ENCODE measurements at regions not wholly inside any gene's neighbourhood (a gene's known extent, or its start where the extent isn't known, plus 50 kb on each side); places are given as distances from the start of the nearest gene placed in this dataset.

DNA sequence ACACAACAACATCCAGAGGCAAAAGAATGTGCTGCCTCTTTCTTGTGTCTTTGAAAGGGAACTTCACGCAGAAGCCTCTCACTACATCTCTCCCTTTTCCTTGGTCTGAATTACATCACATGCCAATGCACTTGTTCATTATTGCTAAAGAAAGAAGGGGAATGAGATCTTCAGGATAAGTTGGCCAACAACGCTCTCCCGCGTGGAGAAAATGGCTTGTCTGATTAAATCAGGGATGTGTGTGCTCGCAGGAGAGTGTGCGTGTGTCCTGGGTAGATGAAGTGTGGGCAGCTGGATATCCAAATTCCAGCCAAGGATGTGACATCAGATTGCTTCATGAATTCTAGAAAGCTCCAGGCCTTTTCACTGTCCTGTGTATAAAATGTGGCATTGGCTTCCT, 541.6 kb upstream of the FZD8 start:
- no peak for DNase-seq (ENCODE audit: low read depth, low spot score)

DNA sequence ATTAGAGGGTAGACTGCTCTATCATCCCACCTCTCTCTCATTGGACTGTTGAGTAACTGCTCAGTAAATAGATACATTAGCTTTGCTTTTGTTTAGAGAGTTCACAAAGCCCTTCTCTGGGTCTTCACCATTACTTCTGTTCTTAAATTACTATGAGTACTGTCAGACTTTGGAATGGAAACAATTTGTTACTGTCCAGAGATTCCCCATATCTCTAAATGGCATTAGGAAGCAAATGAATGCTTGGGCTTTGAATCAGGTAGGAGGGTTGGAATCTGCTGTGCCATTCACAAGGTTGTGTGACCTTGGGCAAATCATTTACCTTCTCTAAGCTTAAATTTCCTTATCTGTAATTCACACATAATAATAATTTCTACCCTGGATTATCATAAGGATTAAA, 541.0 kb upstream of the FZD8 start:
- no peak for DNase-seq (ENCODE audit: low read depth, low spot score)
- no peak overlapping the region for H3K4me3 ChIP-seq (ENCODE audit: low read length)

More for the DNA sequence above, 541.6 kb upstream of the FZD8 start:
- H3K4me3 ChIP-seq (ENCODE audit: low read length): no peak overlapping the region

DNA sequence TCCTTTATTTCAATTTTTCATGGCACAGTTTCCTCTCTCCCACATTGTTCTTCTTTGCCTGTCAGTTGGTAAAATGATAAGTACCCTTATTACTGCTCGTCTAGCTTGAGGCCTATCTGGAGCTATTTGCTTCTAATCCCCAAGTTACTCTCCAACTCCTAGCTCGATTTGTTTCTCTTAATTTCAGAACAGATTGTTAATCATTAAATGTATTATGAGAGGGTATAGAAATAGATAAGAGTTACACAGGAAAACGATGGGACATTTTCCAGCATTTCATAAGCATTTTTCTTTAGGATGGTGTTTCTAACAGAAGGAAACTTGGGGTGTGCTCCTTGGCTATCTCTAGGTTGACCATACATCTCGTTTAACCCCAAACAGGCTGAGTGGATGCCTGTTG, 540.5 kb upstream of the FZD8 start:
- no peak for DNase-seq (ENCODE audit: low read depth, low spot score)
- no peak overlapping the region for H3K4me3 ChIP-seq (ENCODE audit: low read length)

DNA sequence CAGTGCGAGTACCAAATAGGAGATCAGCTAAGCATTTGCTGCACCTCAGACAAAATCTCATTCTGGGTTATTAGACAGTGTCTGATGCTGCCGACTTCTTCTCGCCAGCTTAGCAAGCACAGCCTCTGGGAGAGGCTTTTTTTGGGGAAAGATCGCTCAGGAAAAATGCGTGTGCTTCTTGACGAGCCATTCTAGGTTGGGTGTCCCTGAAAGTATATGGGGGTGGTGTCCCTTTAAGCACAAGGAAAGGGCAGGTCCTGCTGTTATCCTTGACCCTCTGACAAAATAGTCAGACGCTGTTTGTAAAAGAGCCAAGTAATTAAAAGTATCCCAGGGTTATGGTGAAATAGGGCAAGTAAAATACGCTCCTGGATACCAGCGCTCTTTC, 540.1 kb upstream of the FZD8 start:
- no peak overlapping the region for H3K4me3 ChIP-seq (ENCODE audit: low read length)
- no peak for DNase-seq (ENCODE audit: low read depth, low spot score)

DNA sequence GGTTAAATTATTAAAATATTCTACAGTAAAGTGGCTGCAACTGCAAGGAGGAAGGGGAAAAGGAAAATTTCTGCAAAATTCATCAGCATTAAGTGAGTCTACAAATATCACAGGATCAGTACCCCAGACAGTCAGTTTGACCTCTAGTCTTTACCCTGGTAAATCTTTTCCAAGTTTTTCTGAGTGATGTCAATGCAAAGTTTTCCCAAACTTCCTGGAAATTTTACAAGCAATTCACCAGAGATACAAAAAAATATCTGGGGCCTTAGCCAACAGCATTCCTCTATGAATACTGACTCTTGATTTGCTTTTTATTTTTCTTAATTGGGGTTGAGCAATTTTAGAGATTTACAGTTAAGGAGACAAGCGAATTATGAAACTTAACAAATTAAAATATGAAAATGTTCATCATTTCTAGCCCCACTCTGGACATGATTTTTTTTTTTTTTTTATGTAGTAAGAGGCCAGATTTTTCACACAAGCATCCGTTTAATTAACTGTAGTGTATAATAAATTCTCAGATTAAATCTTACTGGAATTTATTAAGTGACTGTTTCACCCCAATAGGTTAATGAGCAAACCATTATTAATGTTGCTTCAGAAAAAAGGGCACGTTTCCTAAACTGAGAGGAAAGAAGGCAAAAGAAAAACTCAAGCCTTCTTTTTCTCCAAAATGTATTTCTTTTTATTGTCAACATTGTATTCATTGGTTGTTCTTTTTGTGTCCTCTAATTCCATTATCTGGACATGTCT, 539.5 kb upstream of the FZD8 start:
- no peak overlapping the region for H3K4me3 ChIP-seq (ENCODE audit: low read length)
- DNase-seq (ENCODE audit: low read depth, low spot score): no peak

DNA sequence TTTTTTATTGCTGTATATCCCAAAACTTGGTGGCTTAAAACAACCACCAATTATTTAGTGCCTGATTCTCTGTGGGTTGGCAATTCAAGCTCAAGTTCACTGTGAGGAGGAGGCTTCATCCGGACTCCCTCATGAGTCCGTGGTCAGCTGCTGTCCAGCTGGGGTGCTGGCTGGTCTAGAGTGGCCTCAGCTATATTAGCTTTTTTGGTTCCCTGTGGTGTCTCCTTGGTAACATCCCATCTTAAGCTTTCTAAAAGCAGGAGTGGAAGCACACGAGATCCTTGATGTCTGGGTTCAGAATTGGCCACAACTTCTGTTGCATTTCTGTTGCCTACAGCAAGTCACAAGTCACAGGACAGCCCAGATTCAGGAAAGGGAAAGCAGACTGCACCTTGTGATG, 536.5 kb upstream of the FZD8 start:
- DNase-seq (ENCODE audit: low read depth, low spot score): no peak
- H3K4me3 ChIP-seq (ENCODE audit: low read length): no peak overlapping the region

DNA sequence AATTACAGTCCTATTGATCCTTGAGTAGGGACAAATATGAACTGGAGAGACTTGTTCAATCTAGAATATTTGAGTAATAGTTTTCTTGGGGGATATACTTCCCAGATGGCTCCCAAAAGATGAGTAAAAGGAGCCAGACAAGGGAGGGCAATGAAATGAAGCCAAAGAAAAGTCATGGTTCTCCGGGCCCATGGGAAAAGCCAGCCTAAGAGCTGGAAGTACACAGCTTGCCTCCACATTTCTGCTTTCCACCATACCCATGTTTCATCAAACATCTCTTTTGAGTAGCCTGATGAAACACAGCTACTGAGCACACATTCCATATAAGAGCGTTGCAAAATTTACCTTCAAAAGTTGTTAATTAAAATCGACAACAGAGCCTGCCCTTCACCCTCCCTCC, 535.0 kb upstream of the FZD8 start:
- no peak for DNase-seq (ENCODE audit: low read depth, low spot score)
- H3K4me3 ChIP-seq (ENCODE audit: low read length): no peak overlapping the region

DNA sequence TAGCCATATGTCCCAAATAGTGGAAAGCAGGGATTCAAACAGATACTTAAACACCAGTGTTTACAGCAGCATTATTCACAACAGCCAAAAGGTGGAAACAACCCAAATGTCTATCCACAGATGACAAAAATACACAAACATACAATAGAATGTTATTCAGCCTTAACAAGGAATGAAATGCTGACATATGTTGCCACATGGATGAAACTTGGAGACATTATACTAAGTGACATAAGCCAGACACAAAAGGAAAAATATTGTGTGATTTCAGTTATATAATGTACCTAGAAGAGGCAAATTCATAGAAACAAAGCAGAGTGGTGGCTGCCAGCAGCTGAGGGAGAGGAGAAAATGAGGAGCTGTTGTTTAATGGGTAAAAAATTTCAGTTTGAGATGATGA, 533.9 kb upstream of the FZD8 start:
- DNase-seq (ENCODE audit: low read depth, low spot score): no peak
- no peak overlapping the region for H3K4me3 ChIP-seq (ENCODE audit: low read length)

DNA sequence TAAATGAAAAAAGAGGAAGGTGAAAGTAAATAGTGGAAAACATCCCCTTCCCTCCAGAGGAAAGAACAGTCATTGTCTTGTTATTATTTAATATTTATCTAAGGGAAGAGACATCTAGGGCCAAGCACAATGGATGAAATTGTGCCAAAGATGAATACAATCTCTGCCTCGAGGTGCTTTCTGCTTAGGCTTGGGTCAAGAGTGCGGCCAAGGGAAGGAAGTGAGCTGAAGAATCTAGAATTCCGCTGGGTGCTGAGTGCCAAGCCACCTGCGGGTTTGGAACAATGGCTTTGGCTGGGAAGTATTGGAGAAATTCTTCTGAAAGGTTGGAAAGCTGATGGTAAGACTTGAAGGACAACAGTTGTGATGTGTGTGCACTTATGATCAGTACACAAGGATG, 531.3 kb upstream of the FZD8 start:
- no peak for DNase-seq (ENCODE audit: low read depth, low spot score)
- no peak overlapping the region for H3K4me3 ChIP-seq (ENCODE audit: low read length)

DNA sequence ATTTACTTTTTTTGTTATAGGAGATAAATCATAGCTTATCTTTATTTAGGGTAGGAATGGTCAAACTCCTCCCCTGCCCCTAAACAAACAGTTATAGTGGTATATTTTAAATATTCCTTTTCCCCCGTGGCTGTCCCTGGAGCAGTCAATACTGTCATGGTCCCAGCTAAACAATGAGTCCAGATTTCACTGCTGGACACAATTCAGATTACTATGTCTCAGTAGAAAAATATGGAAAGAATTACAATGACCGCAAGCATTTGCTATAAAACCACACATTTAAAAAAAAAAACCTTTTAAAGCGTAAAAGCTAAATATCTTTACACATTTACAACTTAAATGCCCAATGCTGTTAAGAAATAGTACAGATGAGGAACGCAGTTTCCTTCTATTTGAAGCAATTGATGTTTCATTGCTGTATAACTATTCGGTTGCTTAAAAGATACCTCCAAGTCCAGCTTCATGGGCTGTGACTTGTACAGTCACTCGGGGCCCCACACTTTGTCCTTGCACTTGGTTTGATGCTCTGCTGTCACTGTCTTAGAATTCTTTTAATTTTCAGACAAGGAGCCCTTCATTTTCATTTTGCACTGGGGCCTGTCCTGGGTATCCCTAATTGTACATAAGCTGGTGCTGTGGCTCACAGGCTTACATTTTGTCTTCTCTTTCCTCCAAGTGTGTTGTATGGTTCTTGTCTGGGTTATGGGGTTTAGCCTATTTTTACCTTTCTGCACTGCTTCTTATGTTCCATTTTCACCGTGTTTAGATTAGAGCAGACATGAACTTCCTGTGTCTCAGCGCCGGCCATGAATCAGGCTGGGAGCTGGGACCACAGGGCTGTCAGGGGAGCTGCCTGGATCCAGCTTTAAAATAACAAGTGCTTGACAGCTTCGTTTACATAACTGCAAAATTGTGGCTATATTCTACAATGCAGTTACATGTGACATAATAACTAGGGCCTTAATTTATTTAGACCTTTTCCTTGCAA, 530.2 kb upstream of the FZD8 start:
- H3K4me3 ChIP-seq (ENCODE audit: low read length): no peak overlapping the region
- no peak for DNase-seq (ENCODE audit: low read depth, low spot score)

DNA sequence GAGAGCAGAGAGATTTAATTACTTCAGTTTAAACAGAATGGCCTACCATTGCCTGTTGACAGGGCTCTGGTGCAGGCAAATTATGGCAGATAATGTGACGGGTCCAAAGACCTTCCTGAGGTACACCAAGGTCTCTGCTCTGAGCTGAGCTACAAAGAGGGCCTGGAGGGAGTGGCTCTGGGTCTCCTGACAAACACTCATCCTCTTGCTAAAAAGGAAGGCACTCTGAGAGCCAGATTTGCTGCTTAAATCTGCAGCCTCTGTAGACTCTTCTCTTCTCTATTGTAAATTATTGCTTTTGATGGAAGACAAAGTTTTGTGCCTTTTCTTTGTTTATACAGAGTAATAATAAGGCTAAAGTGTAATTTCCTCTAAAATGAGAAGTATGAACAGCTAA, 529.5 kb upstream of the FZD8 start:
- no peak for DNase-seq (ENCODE audit: low read depth, low spot score)
- no peak overlapping the region for H3K4me3 ChIP-seq (ENCODE audit: low read length)

DNA sequence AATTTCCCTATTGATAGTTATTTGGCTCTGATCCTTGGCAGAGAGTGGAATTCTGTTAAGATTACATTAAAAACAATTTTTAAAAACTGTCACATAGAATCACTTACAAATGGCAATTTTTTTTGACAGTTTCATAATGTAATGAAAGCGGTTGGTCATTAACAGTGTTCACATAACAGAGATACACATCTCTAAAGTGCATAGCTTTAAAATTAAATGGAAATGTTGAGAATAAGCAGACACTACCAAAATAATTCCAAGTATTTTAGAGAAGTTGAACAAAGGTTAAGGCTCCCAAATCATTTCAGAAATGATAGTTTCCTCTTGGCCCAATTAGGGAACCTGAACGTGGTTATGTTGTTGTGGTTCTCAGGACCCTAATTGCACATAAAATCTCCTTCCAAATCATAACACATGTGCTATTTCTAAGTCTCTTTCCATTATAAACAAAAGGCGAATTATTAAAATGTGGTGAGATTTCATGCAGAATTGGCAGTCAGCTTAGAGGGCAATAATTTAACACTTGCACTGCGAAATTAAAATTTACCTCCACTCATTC, 528.9 kb upstream of the FZD8 start:
- H3K4me3 ChIP-seq (ENCODE audit: low read length): no peak overlapping the region
- no peak for DNase-seq (ENCODE audit: low read depth, low spot score)

DNA sequence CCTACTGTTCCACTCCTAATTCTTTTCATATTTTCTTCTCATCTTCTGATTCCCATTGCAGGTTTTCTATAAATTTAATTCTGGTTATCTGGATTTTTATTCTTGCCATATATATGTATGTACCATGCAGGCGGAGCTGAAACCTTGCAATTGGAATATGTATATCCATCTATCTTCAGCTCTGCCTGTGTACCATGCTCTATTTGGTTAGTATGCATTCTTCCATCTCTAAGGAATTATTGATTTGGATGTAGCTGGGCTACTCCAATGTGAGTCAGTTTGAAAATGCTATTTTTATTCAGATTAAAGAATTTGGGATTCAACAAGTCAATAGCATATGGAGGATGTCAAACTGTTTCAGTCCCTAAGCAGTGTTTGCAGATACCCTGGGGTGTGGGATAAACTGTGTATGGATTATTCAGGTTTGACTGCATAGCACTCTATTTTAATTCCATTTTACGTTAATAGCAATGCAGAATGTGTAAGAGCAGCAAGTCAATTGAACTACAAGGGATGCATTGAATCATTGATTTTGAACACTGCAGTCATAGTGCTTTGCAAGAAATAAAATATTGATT, 528.1 kb upstream of the FZD8 start:
- no peak for DNase-seq (ENCODE audit: low read depth, low spot score)
- no peak overlapping the region for H3K4me3 ChIP-seq (ENCODE audit: low read length)

DNA sequence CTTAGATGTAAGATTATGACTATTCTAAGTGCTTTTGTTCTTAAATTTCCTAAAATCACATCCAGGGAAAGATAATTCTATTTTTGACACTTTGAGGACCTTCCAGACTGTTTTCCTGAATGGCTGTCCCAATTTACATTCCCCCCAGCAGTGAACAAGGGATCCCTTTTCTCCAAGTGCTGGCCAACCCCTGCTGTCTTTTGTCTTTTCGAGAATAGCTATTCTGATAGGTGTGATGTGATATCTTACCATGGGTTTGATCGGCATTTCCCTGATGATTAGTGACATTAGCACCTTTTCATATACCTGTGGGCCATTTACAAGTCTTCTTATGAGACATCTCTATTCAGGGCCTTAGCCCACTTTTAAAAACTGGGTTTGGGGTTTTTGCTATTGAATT, 526.7 kb upstream of the FZD8 start:
- no peak for DNase-seq (ENCODE audit: low read depth, low spot score)
- no peak overlapping the region for H3K4me3 ChIP-seq (ENCODE audit: low read length)

DNA sequence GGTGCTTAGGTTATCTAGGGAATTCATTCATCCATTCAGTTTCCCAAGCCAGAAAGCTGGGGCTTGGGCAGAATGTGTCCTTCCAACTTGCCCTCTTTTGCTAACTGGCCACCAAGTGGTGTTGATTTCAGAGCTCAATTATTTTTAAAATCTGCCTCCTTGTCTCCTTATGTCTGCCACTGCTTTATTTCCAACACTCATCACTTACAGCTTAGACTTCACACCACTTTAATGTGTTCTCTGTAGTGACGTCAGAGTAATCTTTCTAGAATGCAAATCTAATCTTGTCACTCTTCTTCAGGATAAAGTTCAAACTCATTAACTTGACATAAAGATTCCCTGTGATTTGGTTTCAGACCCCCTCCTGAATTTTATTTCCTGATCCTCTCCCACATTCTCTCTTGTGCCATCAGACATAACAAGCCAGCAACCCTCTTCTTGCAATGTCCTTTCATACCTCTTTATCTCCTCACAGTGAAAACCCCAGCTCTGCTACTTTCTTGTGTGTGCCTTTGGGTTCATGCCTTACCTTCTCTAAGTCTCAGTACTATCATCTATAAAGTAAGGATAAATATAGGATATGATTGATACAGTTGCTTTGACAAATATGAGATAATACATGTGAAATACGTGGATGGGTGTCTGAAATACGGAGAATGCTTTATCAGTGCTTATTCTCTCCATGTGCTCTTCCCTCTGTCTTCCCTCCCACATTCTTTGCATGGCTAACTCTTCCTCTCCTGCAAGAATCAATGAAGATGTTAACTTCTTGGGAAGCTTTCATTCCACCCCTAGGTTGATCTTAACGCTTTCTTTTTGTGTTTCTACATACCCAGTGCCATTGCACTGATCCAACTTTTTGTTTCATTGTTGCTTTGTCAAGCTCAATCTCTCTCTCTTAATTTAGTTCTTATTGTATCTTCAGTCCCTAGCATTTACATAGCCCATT, 522.7 kb upstream of the FZD8 start:
- H3K4me3 ChIP-seq (ENCODE audit: low read length): no peak overlapping the region
- DNase-seq (ENCODE audit: low read depth, low spot score): no peak

DNA sequence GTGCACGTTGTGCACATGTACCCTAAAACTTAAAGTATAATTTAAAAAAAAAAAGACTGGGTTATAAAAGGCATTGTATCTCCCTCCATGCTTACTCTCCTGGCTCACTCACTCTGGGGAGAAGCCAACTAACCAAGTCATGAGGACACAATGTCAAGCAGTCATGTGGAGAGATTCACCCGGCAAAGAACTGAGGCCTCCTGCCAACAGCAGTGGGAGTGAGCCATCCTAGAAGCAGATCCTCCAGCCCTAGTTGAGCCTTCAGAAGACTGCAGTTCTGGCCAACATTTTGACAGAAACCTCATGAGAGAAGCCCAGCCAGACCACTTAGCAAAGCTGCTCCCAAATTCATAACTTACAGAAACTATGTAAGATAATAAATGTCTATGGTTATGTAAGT, 521.7 kb upstream of the FZD8 start:
- H3K4me3 ChIP-seq (ENCODE audit: low read length): no peak overlapping the region
- no peak for DNase-seq (ENCODE audit: low read depth, low spot score)

DNA sequence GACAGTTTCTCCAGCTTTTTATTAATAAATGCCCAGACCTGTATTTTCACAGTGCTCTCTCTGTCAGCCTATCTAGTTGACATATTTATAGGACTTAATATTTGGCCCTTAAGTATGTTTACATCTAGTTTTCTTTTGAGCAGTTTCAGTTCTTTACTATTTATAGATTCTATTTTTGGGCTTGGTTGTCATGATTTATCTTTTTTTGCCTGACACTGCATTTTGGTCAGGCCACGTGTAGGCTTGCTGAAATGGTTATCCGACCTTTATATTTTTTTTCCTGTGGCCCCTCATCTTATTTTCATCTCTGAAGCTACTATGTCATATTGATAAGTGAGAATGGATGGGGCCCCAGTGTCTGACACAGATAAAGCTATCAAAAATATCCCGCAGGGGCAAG, 515.4 kb upstream of the FZD8 start:
- no peak overlapping the region for H3K4me3 ChIP-seq (ENCODE audit: low read length)
- DNase-seq (ENCODE audit: low read depth, low spot score): no peak

DNA sequence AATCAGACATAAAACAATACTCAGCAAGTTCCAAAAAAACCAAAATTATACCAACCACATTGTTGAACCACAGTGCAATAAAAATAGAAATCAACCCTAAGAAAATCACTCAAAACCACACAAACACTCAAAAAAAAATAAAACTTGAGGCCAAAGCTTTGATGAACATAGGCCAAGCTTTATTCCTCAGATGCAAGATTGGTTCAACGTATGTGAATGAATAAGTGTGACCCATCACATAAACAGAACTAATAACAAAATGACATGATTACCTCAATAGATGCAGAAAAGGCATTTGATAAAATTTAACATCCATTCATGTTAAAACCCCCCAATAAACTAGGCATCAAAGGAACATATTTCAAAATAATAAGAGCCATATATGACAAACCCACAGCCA, 506.1 kb upstream of the FZD8 start:
- DNase-seq (ENCODE audit: low read depth, low spot score): no peak
- H3K4me3 ChIP-seq (ENCODE audit: low read length): no peak overlapping the region

DNA sequence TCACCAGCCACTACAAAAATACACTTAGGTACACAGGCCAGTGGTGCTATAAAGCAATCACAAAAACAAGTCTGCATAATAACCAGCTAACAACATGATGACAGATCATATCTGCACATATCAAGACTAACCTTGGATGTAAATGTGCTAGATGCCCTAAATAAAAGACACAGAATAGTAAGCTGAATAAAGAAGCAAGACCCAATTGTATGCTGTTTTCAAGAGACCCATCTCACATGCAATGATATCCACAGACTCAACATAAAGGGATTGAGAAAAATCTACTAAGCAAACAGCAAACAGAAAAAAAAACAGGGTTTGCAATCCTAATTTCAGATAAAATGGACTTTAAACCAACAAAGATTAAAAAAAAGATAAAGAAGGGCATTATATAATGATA, 505.4 kb upstream of the FZD8 start:
- no peak overlapping the region for H3K4me3 ChIP-seq (ENCODE audit: low read length)
- DNase-seq (ENCODE audit: low read depth, low spot score): no peak

Measured in Jurkat, Clone E6-1 (cell line).